ENCODE measurements at regions not wholly inside any gene's neighbourhood (a gene's known extent, or its start where the extent isn't known, plus 50 kb on each side); places are given as distances from the start of the nearest gene placed in this dataset.

GRCh38 chr10:57979956-57980355 lies 287.7 kb downstream of the IPMK start:
- no peak overlapping the region for H3K27ac Mint-ChIP-seq
- no peaks in the 10 kb centered on the region for H3K4me1 Mint-ChIP-seq (ENCODE audit: low read depth in 2 of 2)
- no peak for DNase-seq (ENCODE audit: low spot score)
- no peak overlapping the region for H3K4me3 Mint-ChIP-seq
- no peaks in the 10 kb centered on the region for H3K27me3 Mint-ChIP-seq
- no peak for ATAC-seq
- H3K9me3 Mint-ChIP-seq = peaks cover 19% of the 10 kb centered on the region
- H3K36me3 Mint-ChIP-seq = no peaks in the 10 kb centered on the region

- Mint-ChIP-seq H3K27ac (no peak overlapping the region), H3K4me1 (ENCODE audit: low read depth in 2 of 2) (no peaks in the 10 kb centered on the region), H3K9me3 (peaks cover 19% of the 10 kb centered on the region), H3K27me3 (no peaks in the 10 kb centered on the region), H3K4me3 (no peak overlapping the region), H3K36me3 (no peaks in the 10 kb centered on the region)
- no peak for ATAC-seq
- DNase-seq (ENCODE audit: low spot score) = no peak
Measured at GRCh38 chr10:57979491-57979890, 288.2 kb downstream of the IPMK start.

DNA sequence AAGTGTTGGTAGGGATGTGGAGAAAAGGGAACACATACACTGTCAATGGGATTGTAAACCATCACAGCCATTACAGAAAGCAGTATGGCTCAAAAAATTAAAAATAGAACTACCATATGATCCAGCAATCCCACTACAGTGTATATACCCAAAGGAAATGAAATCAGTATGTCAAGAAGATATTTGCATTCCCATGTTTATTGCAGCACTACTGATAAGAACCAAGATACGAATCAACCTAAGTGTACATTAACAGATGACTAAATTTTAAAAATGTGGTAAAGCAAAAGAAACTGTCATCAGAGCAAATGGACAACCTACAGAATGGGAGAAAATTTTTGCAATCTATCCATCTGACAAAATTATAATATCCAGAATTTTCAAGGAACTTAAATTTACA lies 290.4 kb downstream of the IPMK start:
- H3K9me3 Mint-ChIP-seq = peaks cover 19% of the 10 kb centered on the region
- no peak overlapping the region for H3K27ac Mint-ChIP-seq
- no peaks in the 10 kb centered on the region for H3K36me3 Mint-ChIP-seq
- no peak for DNase-seq (ENCODE audit: low spot score)
- H3K4me1 Mint-ChIP-seq (ENCODE audit: low read depth in 2 of 2) = no peaks in the 10 kb centered on the region
- no peak for ATAC-seq
- no peaks in the 10 kb centered on the region for H3K27me3 Mint-ChIP-seq
- H3K4me3 Mint-ChIP-seq = no peak overlapping the region

DNA sequence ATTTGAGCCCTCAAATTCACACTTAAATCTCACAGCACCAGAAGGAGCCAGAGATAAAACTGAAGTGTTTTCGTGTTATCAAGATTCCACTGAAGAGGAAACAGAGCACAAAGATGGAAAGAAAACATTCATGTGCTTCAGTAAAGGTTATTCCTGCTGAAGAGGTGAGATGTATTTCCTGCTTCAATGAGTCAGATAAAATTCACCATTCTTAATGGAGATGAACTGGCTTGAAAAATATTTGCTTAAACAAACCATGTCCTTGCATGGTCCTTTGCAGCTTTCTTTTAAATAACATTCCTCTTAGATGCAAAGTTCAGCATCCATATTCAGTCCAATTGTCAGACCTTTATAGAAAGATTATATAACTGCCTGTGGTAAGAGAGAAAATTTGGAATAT lies 294.2 kb downstream of the IPMK start:
- H3K27ac Mint-ChIP-seq = no peak overlapping the region
- ATAC-seq (no peak), DNase-seq (ENCODE audit: low spot score) (no peak)
- H3K4me3 Mint-ChIP-seq = no peak overlapping the region
- H3K27me3 Mint-ChIP-seq = no peaks in the 10 kb centered on the region
- no peaks in the 10 kb centered on the region for H3K36me3 Mint-ChIP-seq
- peaks cover 12% of the 10 kb centered on the region for H3K9me3 Mint-ChIP-seq
- no peaks in the 10 kb centered on the region for H3K4me1 Mint-ChIP-seq (ENCODE audit: low read depth in 2 of 2)

- Mint-ChIP-seq H3K36me3 (no peaks in the 10 kb centered on the region), H3K9me3 (peaks cover 11% of the 10 kb centered on the region), H3K4me3 (no peak overlapping the region), H3K27me3 (no peaks in the 10 kb centered on the region), H3K27ac (no peak overlapping the region), H3K4me1 (ENCODE audit: low read depth in 2 of 2) (no peaks in the 10 kb centered on the region)
- no peak for ATAC-seq
- no peak for DNase-seq (ENCODE audit: low spot score)
Measured at GRCh38 chr10:57972783-57973182, 294.9 kb downstream of the IPMK start.

DNA sequence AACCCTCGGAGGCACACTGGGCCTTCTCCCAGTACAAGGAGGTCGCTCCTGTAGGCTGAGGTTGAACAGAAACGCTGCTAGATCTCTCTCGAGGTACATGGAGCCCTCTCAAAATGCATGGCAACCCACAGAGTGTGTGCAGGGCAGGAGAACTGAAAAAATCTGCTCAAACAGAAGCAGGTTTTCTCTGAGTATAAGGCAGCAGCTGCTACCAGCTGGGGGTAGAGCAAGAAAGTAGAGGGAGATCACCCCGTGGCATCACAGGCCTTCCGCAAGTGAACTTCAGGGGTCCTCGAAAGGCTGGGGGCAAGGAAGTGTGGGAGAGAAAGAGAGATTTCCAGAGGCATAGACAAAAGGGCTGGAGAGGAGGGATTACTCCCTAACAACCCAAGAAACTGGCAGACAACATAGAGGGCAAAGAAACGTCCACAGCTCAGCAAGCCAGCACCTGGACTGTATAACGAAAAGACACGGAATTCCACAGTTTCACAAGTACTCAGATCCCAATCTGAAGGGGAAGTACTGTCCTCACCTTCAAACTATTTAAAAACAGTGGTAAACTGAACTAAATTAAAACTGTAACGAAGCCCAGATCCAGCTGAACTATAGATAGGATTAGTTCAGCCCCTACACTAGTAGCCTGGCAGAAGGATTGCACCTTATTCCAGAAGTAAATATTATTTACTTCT lies 299.2 kb downstream of the IPMK start:
- ATAC-seq (no peak), DNase-seq (ENCODE audit: low spot score) (no peak)
- Mint-ChIP-seq H3K27me3 (no peaks in the 10 kb centered on the region), H3K4me3 (no peak overlapping the region), H3K9me3 (peaks cover 10% of the 10 kb centered on the region), H3K4me1 (ENCODE audit: low read depth in 2 of 2) (no peaks in the 10 kb centered on the region), H3K36me3 (no peaks in the 10 kb centered on the region), H3K27ac (no peak overlapping the region)

DNA sequence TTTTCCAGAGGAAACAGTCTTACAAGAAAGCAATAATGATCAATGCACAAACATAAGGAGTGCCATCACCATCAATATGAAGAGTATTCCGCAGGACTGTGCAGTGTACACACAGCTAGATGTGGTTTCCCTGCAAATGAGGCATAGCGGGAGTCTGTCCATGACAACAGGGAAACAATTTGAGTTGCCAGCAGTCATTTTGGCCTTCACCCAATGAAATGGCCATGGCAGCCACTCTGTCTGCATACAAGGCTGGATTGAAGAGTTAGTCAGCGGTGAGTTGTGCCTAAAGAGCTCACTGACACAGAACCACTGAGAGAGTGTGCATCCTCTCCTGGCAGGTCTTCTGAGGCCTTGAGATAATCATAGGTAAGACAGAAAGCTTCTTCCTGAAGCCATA lies 303.3 kb downstream of the IPMK start:
- H3K4me1 Mint-ChIP-seq (ENCODE audit: low read depth in 2 of 2) = no peaks in the 10 kb centered on the region
- no peaks in the 10 kb centered on the region for H3K36me3 Mint-ChIP-seq
- ATAC-seq (no peak), DNase-seq (ENCODE audit: low spot score) (no peak)
- H3K27ac Mint-ChIP-seq = no peak overlapping the region
- no peak overlapping the region for H3K4me3 Mint-ChIP-seq
- peaks cover 12% of the 10 kb centered on the region for H3K9me3 Mint-ChIP-seq
- no peaks in the 10 kb centered on the region for H3K27me3 Mint-ChIP-seq

DNA sequence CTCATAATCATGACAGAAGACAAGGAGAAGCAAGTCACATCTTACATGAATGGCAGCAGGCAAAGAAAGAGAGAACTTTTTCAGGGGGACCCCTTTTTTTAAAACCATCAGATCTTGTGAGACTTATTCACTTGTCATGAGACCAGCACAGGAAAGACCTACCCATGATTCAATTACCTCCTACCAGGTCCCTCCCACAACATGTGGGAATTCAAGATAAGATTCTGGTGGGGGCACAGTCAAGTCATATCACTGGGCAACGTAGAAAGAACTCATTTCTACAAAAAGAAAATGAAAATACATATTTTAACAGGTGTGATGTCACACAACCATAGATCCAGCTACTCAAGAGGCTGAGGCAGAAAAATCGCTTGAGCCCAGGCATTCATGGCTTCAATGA lies 304.1 kb downstream of the IPMK start:
- H3K4me1 Mint-ChIP-seq (ENCODE audit: low read depth in 2 of 2) = no peaks in the 10 kb centered on the region
- H3K9me3 Mint-ChIP-seq = peaks cover 10% of the 10 kb centered on the region
- ATAC-seq (no peak), DNase-seq (ENCODE audit: low spot score) (no peak)
- H3K4me3 Mint-ChIP-seq = no peak overlapping the region
- no peaks in the 10 kb centered on the region for H3K27me3 Mint-ChIP-seq
- H3K36me3 Mint-ChIP-seq = no peaks in the 10 kb centered on the region
- no peak overlapping the region for H3K27ac Mint-ChIP-seq

- Mint-ChIP-seq H3K27ac (no peak overlapping the region), H3K36me3 (no peaks in the 10 kb centered on the region), H3K27me3 (no peaks in the 10 kb centered on the region), H3K9me3 (peaks cover 10% of the 10 kb centered on the region), H3K4me3 (no peak overlapping the region), H3K4me1 (ENCODE audit: low read depth in 2 of 2) (no peaks in the 10 kb centered on the region)
- DNase-seq (ENCODE audit: low spot score) (no peak), ATAC-seq (no peak)
Measured at GRCh38 chr10:57962839-57963238, 304.9 kb downstream of the IPMK start.

DNA sequence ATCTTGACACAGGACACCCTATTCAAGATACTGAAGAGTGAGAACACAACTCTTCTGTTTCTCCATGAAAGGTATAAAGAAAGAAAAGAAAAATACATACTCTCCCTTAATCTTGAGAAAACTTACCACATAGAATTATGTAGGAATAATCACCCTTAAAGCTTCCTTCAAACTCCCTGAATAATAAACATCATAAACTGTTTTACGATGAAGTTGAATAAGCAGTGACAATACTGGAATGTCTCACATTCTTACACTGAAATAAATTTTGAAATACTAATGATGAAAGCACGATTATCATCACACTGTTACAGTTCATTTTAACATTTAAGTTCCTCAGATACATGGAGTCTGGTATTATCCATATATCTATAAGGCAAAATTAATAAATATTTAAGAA lies 306.2 kb downstream of the IPMK start:
- Mint-ChIP-seq H3K36me3 (no peaks in the 10 kb centered on the region), H3K27me3 (no peaks in the 10 kb centered on the region), H3K4me1 (ENCODE audit: low read depth in 2 of 2) (no peaks in the 10 kb centered on the region), H3K27ac (no peak overlapping the region), H3K4me3 (no peak overlapping the region), H3K9me3 (peaks cover 10% of the 10 kb centered on the region)
- DNase-seq (ENCODE audit: low spot score) (no peak), ATAC-seq (no peak)

DNA sequence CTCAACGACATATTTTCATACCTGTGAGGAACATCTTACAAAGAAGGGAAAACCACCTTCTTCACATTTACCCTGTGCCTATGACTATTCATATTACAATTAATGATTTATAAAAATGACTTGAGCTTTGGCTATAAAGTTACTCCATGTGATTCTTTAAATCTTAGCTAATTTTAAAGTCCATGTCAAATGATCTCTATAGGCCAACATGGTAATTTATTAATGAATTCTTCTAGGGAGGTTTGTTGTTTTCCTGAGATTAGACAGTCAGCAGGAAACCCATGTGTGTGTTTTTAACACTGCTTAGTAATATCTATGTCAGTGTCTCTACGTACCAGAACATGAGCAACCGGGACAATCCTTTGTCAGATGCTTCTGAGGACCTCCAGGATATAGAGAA lies 307.3 kb downstream of the IPMK start:
- peaks cover 8% of the 10 kb centered on the region for H3K9me3 Mint-ChIP-seq
- H3K36me3 Mint-ChIP-seq = no peaks in the 10 kb centered on the region
- DNase-seq (ENCODE audit: low spot score) (no peak), ATAC-seq (no peak)
- no peaks in the 10 kb centered on the region for H3K27me3 Mint-ChIP-seq
- no peak overlapping the region for H3K27ac Mint-ChIP-seq
- H3K4me1 Mint-ChIP-seq (ENCODE audit: low read depth in 2 of 2) = no peaks in the 10 kb centered on the region
- H3K4me3 Mint-ChIP-seq = no peak overlapping the region

DNA sequence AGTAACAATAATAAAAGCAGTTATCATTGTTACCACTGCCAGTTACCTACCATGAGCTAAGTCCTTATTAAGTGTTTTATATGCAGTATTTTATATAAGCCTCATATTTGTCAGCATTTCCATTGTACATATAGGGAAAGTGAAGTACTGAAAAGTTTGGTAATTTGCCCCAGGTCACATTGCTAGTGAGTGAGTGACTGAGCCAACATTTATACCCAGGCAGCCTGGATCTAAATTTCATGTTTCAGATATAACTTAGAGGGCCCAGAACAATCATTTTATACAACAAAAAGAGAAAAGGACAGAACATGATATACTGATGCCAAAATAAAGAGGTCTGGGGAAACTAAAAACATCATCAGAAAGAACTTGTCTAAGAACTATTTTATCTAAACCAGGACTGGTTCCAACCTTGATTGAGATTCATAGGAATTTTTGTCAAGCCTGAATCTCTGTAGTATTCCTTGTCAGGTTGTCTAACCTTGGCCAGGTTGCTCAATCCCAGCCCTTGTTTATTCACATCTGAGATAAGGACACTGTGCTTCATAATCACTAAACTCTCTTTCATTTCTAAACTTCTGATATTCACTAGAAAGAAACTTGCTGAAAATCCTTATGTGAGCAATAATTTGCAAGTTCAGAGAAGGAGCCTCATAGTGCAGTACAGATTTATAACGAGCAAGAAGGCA lies 308.2 kb downstream of the IPMK start:
- no peak for ATAC-seq
- H3K4me1 Mint-ChIP-seq (ENCODE audit: low read depth in 2 of 2) = no peaks in the 10 kb centered on the region
- H3K27ac Mint-ChIP-seq = no peak overlapping the region

DNA sequence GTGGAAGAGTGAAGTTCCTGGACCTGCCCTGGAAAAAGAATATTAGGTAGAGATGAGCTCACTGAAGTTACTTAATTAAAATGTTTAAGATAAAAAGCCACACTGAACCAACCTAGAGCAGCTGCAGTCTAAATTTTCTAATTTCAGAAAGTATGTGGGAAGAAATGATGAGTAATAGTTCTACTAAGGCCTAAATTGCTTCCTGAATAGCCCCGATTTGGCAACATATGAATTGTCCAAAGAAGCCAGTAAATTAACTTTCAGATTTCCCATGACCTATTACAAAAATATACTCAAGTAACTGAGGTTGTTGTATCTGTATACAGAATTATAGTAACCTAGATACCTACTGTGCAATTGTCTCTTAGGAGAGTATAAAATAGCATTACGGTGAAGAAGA lies 312.6 kb downstream of the IPMK start:
- no peaks in the 10 kb centered on the region for H3K36me3 Mint-ChIP-seq
- peaks cover 7% of the 10 kb centered on the region for H3K9me3 Mint-ChIP-seq
- ATAC-seq = no peak
- H3K4me3 Mint-ChIP-seq = no peak overlapping the region
- no peaks in the 10 kb centered on the region for H3K4me1 Mint-ChIP-seq (ENCODE audit: low read depth in 2 of 2)
- no peaks in the 10 kb centered on the region for H3K27me3 Mint-ChIP-seq
- no peak for DNase-seq (ENCODE audit: low spot score)
- H3K27ac Mint-ChIP-seq = no peak overlapping the region

More for the DNA sequence above, 308.2 kb downstream of the IPMK start:
- H3K27me3 Mint-ChIP-seq = no peaks in the 10 kb centered on the region
- no peaks in the 10 kb centered on the region for H3K36me3 Mint-ChIP-seq
- H3K4me3 Mint-ChIP-seq = no peak overlapping the region
- peaks cover 11% of the 10 kb centered on the region for H3K9me3 Mint-ChIP-seq
- DNase-seq (ENCODE audit: low spot score) = no peak

GRCh38 chr10:57952741-57953140 lies 315.0 kb downstream of the IPMK start:
- peaks cover 7% of the 10 kb centered on the region for H3K9me3 Mint-ChIP-seq
- H3K36me3 Mint-ChIP-seq = no peaks in the 10 kb centered on the region
- no peak for DNase-seq (ENCODE audit: low spot score)
- H3K4me1 Mint-ChIP-seq (ENCODE audit: low read depth in 2 of 2) = no peaks in the 10 kb centered on the region
- no peaks in the 10 kb centered on the region for H3K27me3 Mint-ChIP-seq
- no peak overlapping the region for H3K27ac Mint-ChIP-seq
- H3K4me3 Mint-ChIP-seq = no peak overlapping the region
- ATAC-seq = no peak
